ENCODE measurements at regions not wholly inside any gene's neighbourhood (a gene's known extent, or its start where the extent isn't known, plus 50 kb on each side); places are given as distances from the start of the nearest gene placed in this dataset.

DNA sequence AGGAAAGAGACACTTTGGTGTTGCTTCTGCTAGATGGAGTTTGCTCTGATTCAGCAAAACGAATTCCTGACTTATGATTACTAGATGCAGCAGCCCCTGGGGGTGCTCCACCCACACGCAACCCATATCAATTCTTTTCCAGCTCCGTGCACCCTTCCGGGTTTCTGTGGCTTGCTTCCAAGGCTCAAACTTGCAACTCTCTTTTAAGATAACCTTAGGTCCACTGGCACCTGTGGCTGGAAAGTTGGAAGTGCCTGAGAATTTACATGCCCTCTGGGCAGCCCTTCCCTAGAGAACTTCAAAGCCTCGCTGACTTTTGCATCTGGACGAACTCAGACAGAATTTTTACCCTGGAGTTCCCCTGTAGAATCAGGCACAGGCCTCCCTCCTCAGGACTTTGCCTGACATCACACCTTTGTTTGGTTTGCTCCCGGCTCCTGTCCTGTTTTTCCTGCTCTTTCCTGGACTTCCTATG, 224.9 kb downstream of the SNX18 start:
- no peak for DNase-seq (ENCODE audit: low spot score in 2 of 2)
- H3K4me3 ChIP-seq (ENCODE audit: low read depth, poor library complexity, severe bottlenecking) = no peak overlapping the region
- TF ChIP-seq POLR2A (IDR thresholded peaks at IDR 0.05) = no peak
- TF ChIP-seq, protein P1, sequence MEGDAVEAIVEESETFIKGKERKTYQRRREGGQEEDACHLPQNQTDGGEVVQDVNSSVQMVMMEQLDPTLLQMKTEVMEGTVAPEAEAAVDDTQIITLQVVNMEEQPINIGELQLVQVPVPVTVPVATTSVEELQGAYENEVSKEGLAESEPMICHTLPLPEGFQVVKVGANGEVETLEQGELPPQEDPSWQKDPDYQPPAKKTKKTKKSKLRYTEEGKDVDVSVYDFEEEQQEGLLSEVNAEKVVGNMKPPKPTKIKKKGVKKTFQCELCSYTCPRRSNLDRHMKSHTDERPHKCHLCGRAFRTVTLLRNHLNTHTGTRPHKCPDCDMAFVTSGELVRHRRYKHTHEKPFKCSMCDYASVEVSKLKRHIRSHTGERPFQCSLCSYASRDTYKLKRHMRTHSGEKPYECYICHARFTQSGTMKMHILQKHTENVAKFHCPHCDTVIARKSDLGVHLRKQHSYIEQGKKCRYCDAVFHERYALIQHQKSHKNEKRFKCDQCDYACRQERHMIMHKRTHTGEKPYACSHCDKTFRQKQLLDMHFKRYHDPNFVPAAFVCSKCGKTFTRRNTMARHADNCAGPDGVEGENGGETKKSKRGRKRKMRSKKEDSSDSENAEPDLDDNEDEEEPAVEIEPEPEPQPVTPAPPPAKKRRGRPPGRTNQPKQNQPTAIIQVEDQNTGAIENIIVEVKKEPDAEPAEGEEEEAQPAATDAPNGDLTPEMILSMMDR (IDR thresholded peaks at IDR 0.05) = no peak
- WGBS, 2 donors = 28% methylated on average over 7 of the region's 7 CpGs
- intact Hi-C loops (cut with DNase I; ENCODE audit: low total_unique reads) = loop anchor here (10.0 kb wide), 1 partner anchor 218 kb away; no protein-coding TSS in a partner anchor

DNA sequence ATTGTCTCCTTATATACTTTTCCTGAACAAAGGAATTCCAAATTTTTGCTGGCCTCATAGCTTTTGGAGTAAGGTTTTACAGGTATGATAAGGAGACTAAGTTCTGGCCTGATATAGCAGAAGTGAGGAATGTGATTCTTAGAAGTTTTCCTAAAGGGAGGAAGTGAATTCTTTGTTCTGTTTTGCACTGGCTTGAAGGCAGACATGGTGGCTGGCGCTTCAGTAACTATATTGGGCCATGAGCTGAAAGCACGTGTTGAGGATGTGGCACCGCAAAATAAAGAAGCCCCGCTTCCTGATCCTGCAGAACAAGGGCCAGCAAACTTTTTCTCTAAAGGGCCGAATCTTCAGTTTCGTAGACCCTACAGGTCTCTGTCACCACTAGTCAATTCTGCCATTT, 224.2 kb downstream of the SNX18 start:
- intact Hi-C loops (cut with DNase I; ENCODE audit: low total_unique reads) = loop anchor here (10.0 kb wide), 1 partner anchor 217 kb away; no protein-coding TSS in a partner anchor
- 93 to 97% methylated on average over 6 of the region's 6 CpGs for WGBS, 2 donors
- no peak for DNase-seq (ENCODE audit: low spot score in 2 of 2)
- H3K4me3 ChIP-seq (ENCODE audit: low read depth, poor library complexity, severe bottlenecking) = no peak overlapping the region
- no peak for TF ChIP-seq POLR2A (IDR thresholded peaks at IDR 0.05)
- TF ChIP-seq, protein P1 (IDR thresholded peaks at IDR 0.05) = no peak

DNA sequence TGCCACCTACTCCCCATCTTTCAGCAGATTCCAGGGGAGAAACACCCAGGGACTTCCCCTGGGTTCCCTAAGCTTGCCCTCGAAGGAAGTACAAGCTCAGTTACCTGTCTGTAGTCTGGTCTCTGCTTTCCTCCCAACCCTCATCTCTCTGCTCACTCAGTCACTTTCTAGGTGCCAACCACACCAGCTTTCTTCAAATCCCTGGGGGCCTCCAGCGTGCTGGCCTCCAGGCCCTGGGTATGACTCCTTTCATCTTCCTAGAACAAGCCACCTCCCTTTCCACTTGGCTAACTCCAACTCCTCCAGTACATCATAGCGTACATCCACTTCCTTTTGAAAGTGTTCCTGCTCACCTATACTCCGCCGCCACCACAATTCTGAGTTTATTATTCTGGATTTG, 222.6 kb downstream of the SNX18 start:
- 91 to 93% methylated on average over 5 of the region's 5 CpGs for WGBS, 2 donors
- TF ChIP-seq POLR2A (IDR thresholded peaks at IDR 0.05) = no peak
- TF ChIP-seq, protein P1 (IDR thresholded peaks at IDR 0.05) = no peak
- intact Hi-C loops (cut with DNase I; ENCODE audit: low total_unique reads) = loop anchor here (10.0 kb wide), 1 partner anchor 215 kb away; no protein-coding TSS in a partner anchor
- no peak overlapping the region for H3K4me3 ChIP-seq (ENCODE audit: low read depth, poor library complexity, severe bottlenecking)
- no peak for DNase-seq (ENCODE audit: low spot score in 2 of 2)

DNA sequence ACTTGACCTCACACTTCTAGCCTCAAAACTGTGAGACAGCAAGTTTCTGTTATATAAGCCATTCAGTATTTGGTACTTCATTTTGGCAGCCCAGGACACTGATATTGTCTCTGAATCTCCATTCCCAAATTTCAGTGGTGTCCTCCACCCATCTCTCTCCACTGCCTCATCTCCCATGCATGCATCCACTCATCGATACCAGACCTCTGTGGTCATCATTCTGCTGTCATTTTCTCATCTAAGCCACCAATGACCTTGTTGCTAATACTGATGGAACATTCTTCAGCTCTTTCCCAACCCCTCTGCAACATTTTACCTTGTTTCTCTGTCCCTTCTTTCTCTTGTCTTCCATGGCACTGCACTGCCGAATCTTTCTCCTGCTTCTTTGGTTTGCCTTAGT, 221.8 kb downstream of the SNX18 start:
- H3K4me3 ChIP-seq (ENCODE audit: low read depth, poor library complexity, severe bottlenecking) = no peak overlapping the region
- no peak for TF ChIP-seq POLR2A (IDR thresholded peaks at IDR 0.05)
- TF ChIP-seq, protein P1 (IDR thresholded peaks at IDR 0.05) = no peak
- 83 to 87% methylated on average over 2 of the region's 2 CpGs for WGBS, 2 donors
- intact Hi-C loops (cut with DNase I; ENCODE audit: low total_unique reads) = no loop called here
- no peak for DNase-seq (ENCODE audit: low spot score in 2 of 2)

DNA sequence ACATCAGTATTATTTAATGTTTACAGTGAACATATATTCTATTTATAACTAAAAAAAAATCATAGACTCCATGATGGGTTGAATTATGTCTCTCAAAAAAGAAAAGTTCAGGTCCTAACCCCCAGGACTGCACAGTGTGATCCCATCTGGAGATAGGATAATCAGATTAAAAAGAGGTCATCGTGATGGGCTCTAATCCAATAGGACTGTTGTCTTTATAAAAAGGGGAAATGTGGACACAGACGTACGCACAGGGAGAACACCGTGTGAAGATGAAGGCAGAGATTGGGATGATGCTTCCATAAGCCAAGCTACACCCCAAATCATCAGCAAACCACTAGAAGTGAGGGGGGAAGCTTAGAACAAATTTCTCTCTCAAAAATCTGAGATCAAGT, 221.4 kb downstream of the SNX18 start:
- TF ChIP-seq, protein P1 (IDR thresholded peaks at IDR 0.05) = no peak
- no peak for TF ChIP-seq POLR2A (IDR thresholded peaks at IDR 0.05)
- WGBS, 2 donors = 84 to 85% methylated on average over 4 of the region's 4 CpGs
- DNase-seq (ENCODE audit: low spot score in 2 of 2) = no peak
- intact Hi-C loops (cut with DNase I; ENCODE audit: low total_unique reads) = no loop called here
- H3K4me3 ChIP-seq (ENCODE audit: low read depth, poor library complexity, severe bottlenecking) = no peak overlapping the region

All from lower leg skin (tissue), 4 donors.